ENCODE measurements at regions not wholly inside any gene's neighbourhood (a gene's known extent, or its start where the extent isn't known, plus 50 kb on each side); places are given as distances from the start of the nearest gene placed in this dataset.

DNA sequence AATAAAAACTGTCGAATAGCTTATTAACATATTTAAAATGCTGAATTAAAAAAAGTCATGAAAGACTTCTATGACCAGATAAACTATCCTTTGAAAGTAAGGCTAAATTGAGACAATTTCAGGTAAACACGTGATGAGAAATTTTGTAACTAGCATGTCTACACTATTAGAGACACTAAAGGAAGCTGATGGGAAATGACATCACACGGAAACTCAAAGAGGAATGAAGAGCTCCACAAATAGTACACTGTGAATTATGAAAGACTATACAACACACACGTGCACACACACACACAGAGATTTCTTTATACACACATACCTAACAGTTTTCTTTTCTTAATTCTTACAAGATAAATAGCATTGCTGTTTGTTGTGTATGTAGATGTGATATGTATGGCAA, 70.9 kb upstream of the PLA2G4A start:
- TF ChIP-seq EZH2 (IDR thresholded peaks at IDR 0.05), result no peak
- no peak for TF ChIP-seq POLR2AphosphoS5 (IDR thresholded peaks at IDR 0.05; ENCODE audit: borderline replicate concordance, low read depth, low read length)
